Activated CD8-positive, alpha-beta T cell treated with anti-CD3 and anti-CD28 coated beads for 36 hours (primary cell): ENCODE measurements at regions not wholly inside any gene's neighbourhood (a gene's known extent, or its start where the extent isn't known, plus 50 kb on each side); places are given as distances from the start of the nearest gene placed in this dataset.

Source experiments
- ATAC-seq: fragments of 200-7000 bp; cut with Tn5 transposase; one replicate; pipeline ENCODE4 v1.10.0; 2021; ENCODE audit warnings: mild to moderate bottlenecking, moderate library complexity
- CTCF ChIA-PET: fragments of 350-600 bp; sonication (Branson Sonifier 250); formaldehyde crosslinking; loops from one replicate; lab custom pipeline; 2021; ENCODE audit warnings: antibody characterized with exemption; lab: Charles Lee
- POLR2A ChIA-PET: fragments of 350-600 bp; sonication (Branson Sonifier 250); formaldehyde crosslinking; loops from one replicate; lab custom pipeline; 2021; ENCODE audit warnings: antibody characterized with exemption; lab: Charles Lee
- DNase-seq: peaks from one replicate; pipeline ENCODE4 v3.0.0-alpha.2; 2020
- H3K27ac Mint-ChIP-seq: one replicate; pipeline ENCODE4 v1.8.0; 2021; ENCODE audit warnings: mild to moderate bottlenecking, mixed read lengths
- H3K27me3 Mint-ChIP-seq: one replicate; pipeline ENCODE4 v1.8.0; 2021; ENCODE audit warnings: mixed read lengths
- H3K36me3 Mint-ChIP-seq: one replicate; pipeline ENCODE4 v1.8.0; 2021; ENCODE audit warnings: low read depth, mixed read lengths
- H3K4me1 Mint-ChIP-seq: one replicate; pipeline ENCODE4 v1.8.0; 2021; ENCODE audit warnings: low read depth, mixed read lengths
- H3K4me3 Mint-ChIP-seq: one replicate; pipeline ENCODE4 v1.8.0; 2021; ENCODE audit warnings: mild to moderate bottlenecking, moderate library complexity, mixed read lengths
- H3K9me3 Mint-ChIP-seq: one replicate; pipeline ENCODE4 v1.8.0; 2021; ENCODE audit warnings: mixed read lengths
- CTCF ChIP-seq: fragments of 200-600 bp; IDR thresholded peaks from one replicate; pipeline ENCODE4 v1.8.0; 2022; ENCODE audit warnings: antibody characterized with exemption, mild to moderate bottlenecking
- intact Hi-C: fragments of 100-400 bp; cut with micrococcal nuclease; formaldehyde crosslinking; loops from one replicate; pipeline ENCODE4 v1.10.0; 2022

GRCh38 chr4:102172341-102172740 is 172.9 kb downstream of the SLC39A8 start:
- CTCF ChIA-PET: no interaction called here
- Mint-ChIP-seq H3K27me3 (no peaks in the 10 kb centered on the region), H3K4me3 (no peak overlapping the region), H3K9me3 (no peaks in the 10 kb centered on the region), H3K36me3 (no peaks in the 10 kb centered on the region), H3K27ac (no peak overlapping the region), H3K4me1 (no peaks in the 10 kb centered on the region)
- DNase-seq (no peak), ATAC-seq (no peak)
- intact Hi-C loops: no loop called here
- TF ChIP-seq CTCF: no peak
- POLR2A ChIA-PET: interaction anchor here (0.6 kb wide), 1 partner anchor 227 kb away, joined by 3 read pairs; no protein-coding TSS in a partner anchor

GRCh38 chr4:102170910-102171309 is 174.4 kb downstream of the SLC39A8 start:
- no peaks in the 10 kb centered on the region for H3K4me1 Mint-ChIP-seq
- no peaks in the 10 kb centered on the region for H3K27me3 Mint-ChIP-seq
- no peak for ATAC-seq
- CTCF ChIA-PET: interaction anchor here (1.1 kb wide), 1 partner anchor 9 kb away, joined by 3 read pairs; no protein-coding TSS in a partner anchor
- no peak for DNase-seq
- no peak overlapping the region for H3K27ac Mint-ChIP-seq
- intact Hi-C loops: no loop called here
- H3K4me3 Mint-ChIP-seq: no peak overlapping the region
- POLR2A ChIA-PET: no interaction called here
- no peaks in the 10 kb centered on the region for H3K36me3 Mint-ChIP-seq
- no peak for TF ChIP-seq CTCF
- no peaks in the 10 kb centered on the region for H3K9me3 Mint-ChIP-seq

GRCh38 chr4:102169345-102169744 is 175.9 kb downstream of the SLC39A8 start:
- H3K27ac Mint-ChIP-seq: no peak overlapping the region
- H3K36me3 Mint-ChIP-seq: no peaks in the 10 kb centered on the region
- intact Hi-C loops: no loop called here
- ATAC-seq (no peak), DNase-seq (no peak)
- ChIA-PET CTCF (interaction anchor here (1.0 kb wide), 1 partner anchor 22 kb away, joined by 3 read pairs; no protein-coding TSS in a partner anchor), POLR2A (interaction anchor here (0.7 kb wide), 1 partner anchor 173 kb away, joined by 3 read pairs; no protein-coding TSS in a partner anchor)
- no peaks in the 10 kb centered on the region for H3K9me3 Mint-ChIP-seq
- H3K4me3 Mint-ChIP-seq: no peak overlapping the region
- no peaks in the 10 kb centered on the region for H3K27me3 Mint-ChIP-seq
- no peaks in the 10 kb centered on the region for H3K4me1 Mint-ChIP-seq
- no peak for TF ChIP-seq CTCF

- Mint-ChIP-seq H3K27me3 (no peaks in the 10 kb centered on the region), H3K27ac (no peak overlapping the region), H3K36me3 (no peaks in the 10 kb centered on the region), H3K4me3 (no peak overlapping the region), H3K4me1 (no peaks in the 10 kb centered on the region), H3K9me3 (no peaks in the 10 kb centered on the region)
- intact Hi-C loops: no loop called here
- ChIA-PET POLR2A (no interaction called here), CTCF (no interaction called here)
- DNase-seq (no peak), ATAC-seq (no peak)
- no peak for TF ChIP-seq CTCF
Measured at GRCh38 chr4:102168580-102168979, 176.7 kb downstream of the SLC39A8 start.

- H3K9me3 Mint-ChIP-seq: no peaks in the 10 kb centered on the region
- H3K36me3 Mint-ChIP-seq: no peaks in the 10 kb centered on the region
- H3K4me3 Mint-ChIP-seq: no peak overlapping the region
- intact Hi-C loops: no loop called here
- no peaks in the 10 kb centered on the region for H3K27me3 Mint-ChIP-seq
- H3K27ac Mint-ChIP-seq: no peak overlapping the region
- DNase-seq (no peak), ATAC-seq (no peak)
- ChIA-PET CTCF (no interaction called here), POLR2A (no interaction called here)
- no peaks in the 10 kb centered on the region for H3K4me1 Mint-ChIP-seq
- TF ChIP-seq CTCF: no peak
Measured at GRCh38 chr4:102165584-102165983, 179.7 kb downstream of the SLC39A8 start.
